Osteoblast (primary cell): ENCODE measurements at regions not wholly inside any gene's neighbourhood (a gene's known extent, or its start where the extent isn't known, plus 50 kb on each side); places are given as distances from the start of the nearest gene placed in this dataset.

ENCODE experiments used
- DNase-seq: peaks from one replicate; pipeline ENCODE4 v3.0.0; 2011; ENCODE audit warnings: low spot score, mixed read lengths; ENCODE audit not compliant: insufficient read length; ENCODE audit errors: missing footprints
- H2AFZ ChIP-seq: 2 replicates; pipeline ENCODE4 v1.6.0; 2011; ENCODE audit warnings: mild to moderate bottlenecking, low read length
- H3K27ac ChIP-seq: 2 replicates; pipeline ENCODE4 v1.5.1; 2011; ENCODE audit warnings: mild to moderate bottlenecking, low read depth, low read length, moderate library complexity
- H3K27me3 ChIP-seq: 2 replicates; pipeline ENCODE4 v1.6.0; 2012; ENCODE audit warnings: mild to moderate bottlenecking, control low read depth, inconsistent platforms, low read length, moderate library complexity; ENCODE audit not compliant: insufficient read depth
- H3K36me3 ChIP-seq: 2 replicates; pipeline ENCODE4 v1.5.1; 2011; ENCODE audit warnings: mild to moderate bottlenecking, low read length, control low read depth, moderate library complexity; ENCODE audit not compliant: insufficient read depth
- H3K4me1 ChIP-seq: 2 replicates; pipeline ENCODE4 v1.5.1; 2011; ENCODE audit warnings: mild to moderate bottlenecking, low read length, control low read depth, moderate library complexity; ENCODE audit not compliant: insufficient read depth
- H3K4me2 ChIP-seq: 2 replicates; pipeline ENCODE4 v1.6.0; 2011; ENCODE audit warnings: mild to moderate bottlenecking, low read length; ENCODE audit not compliant: insufficient read depth
- H3K4me3 ChIP-seq: fragments of 200-600 bp; sonication (generic); 3 replicates; pipeline ENCODE4 v1.5.1; 2012; ENCODE audit warnings: mild to moderate bottlenecking, low read length, inconsistent platforms; ENCODE audit not compliant: insufficient read depth
- H3K79me2 ChIP-seq: 2 replicates; pipeline ENCODE4 v1.6.0; 2012; ENCODE audit warnings: mild to moderate bottlenecking, low read length, control low read depth, inconsistent platforms; ENCODE audit not compliant: insufficient read depth
- H3K9me3 ChIP-seq: 2 replicates; pipeline ENCODE4 v1.5.1; 2011; ENCODE audit warnings: low read depth, low read length, control low read depth
- H4K20me1 ChIP-seq: 2 replicates; pipeline ENCODE4 v1.6.0; 2012; ENCODE audit warnings: mild to moderate bottlenecking, low read length, control low read depth; ENCODE audit not compliant: insufficient read depth
- CTCF ChIP-seq: IDR thresholded peaks from 2 replicates; pipeline ENCODE4 v1.5.1; 2011; ENCODE audit warnings: mild to moderate bottlenecking, low read depth, low read length, moderate library complexity; ENCODE audit errors: extremely low read depth

- Histone ChIP-seq H3K4me3 (no peak overlapping the region), H3K79me2 (no peaks in the 10 kb centered on the region), H3K27me3 (peaks cover 32% of the 10 kb centered on the region), H2AFZ (no peak overlapping the region), H3K9me3 (no peaks in the 10 kb centered on the region), H3K4me1 (no peaks in the 10 kb centered on the region), H3K27ac (no peak overlapping the region), H4K20me1 (no peaks in the 10 kb centered on the region), H3K4me2 (no peak overlapping the region), H3K36me3 (no peaks in the 10 kb centered on the region)
- no peak for DNase-seq
- TF ChIP-seq CTCF, result no peak
These were observed 65.4 kb upstream of the STUM start for GRCh38 chr1:226482975-226483700.

GRCh38 chr1:226485192-226485591 is 63.4 kb upstream of the STUM start:
- Histone ChIP-seq H3K9me3 (no peaks in the 10 kb centered on the region), H3K27ac (no peak overlapping the region), H2AFZ (no peak overlapping the region), H3K36me3 (no peaks in the 10 kb centered on the region), H3K4me1 (no peaks in the 10 kb centered on the region), H3K27me3 (peaks cover 32% of the 10 kb centered on the region), H4K20me1 (no peaks in the 10 kb centered on the region), H3K4me2 (no peak overlapping the region), H3K4me3 (no peak overlapping the region), H3K79me2 (no peaks in the 10 kb centered on the region)
- TF ChIP-seq CTCF, result no peak
- DNase-seq, result no peak

- Histone ChIP-seq H3K36me3 (no peaks in the 10 kb centered on the region), H4K20me1 (no peaks in the 10 kb centered on the region), H3K27ac (no peak overlapping the region), H3K4me3 (no peak overlapping the region), H3K27me3 (peaks cover 32% of the 10 kb centered on the region), H3K79me2 (no peaks in the 10 kb centered on the region), H2AFZ (no peak overlapping the region), H3K4me1 (no peaks in the 10 kb centered on the region), H3K9me3 (no peaks in the 10 kb centered on the region), H3K4me2 (no peak overlapping the region)
- no peak for TF ChIP-seq CTCF
- no peak for DNase-seq
These were observed 62.4 kb upstream of the STUM start for GRCh38 chr1:226486161-226486560.

GRCh38 chr1:226487921-226488320 is 60.6 kb upstream of the STUM start:
- DNase-seq, result peak; percentile 50
- Histone ChIP-seq H2AFZ (no peak overlapping the region), H3K9me3 (no peaks in the 10 kb centered on the region), H3K27me3 (peaks cover 22% of the 10 kb centered on the region), H3K27ac (no peak overlapping the region), H3K4me3 (no peak overlapping the region), H3K4me1 (no peaks in the 10 kb centered on the region), H3K79me2 (no peaks in the 10 kb centered on the region), H4K20me1 (no peaks in the 10 kb centered on the region), H3K4me2 (no peak overlapping the region), H3K36me3 (no peaks in the 10 kb centered on the region)
- TF ChIP-seq CTCF, result no peak
